ENCODE measurements at regions not wholly inside any gene's neighbourhood (a gene's known extent, or its start where the extent isn't known, plus 50 kb on each side); places are given as distances from the start of the nearest gene placed in this dataset.
"Not testable (repeated sequence)": the region's sequence is repeated elsewhere in the genome, so short reads cannot be mapped to it uniquely, and the experiment has no call there.

DNA sequence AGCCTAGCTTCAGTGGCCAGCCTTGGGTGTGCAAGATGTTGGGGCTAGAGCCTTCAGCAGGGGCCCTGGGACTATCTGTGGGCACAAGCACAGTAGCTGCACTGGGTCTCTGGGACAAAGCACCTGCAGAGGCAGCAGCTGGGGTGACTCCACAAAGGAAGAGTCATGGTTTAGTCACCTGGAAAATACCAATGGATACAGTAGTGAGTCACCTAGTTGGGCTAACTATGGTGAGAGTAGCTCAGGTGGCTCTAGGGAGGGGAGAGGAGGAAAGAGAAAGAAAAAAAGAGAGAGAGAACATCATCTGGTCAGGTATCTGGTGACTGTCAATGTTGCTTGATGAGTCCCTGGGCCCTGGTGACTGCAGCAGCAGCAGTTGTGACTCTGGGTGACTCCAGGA lies 72.9 kb upstream of the SPIN4 start:
- TF ChIP-seq, protein P1, sequence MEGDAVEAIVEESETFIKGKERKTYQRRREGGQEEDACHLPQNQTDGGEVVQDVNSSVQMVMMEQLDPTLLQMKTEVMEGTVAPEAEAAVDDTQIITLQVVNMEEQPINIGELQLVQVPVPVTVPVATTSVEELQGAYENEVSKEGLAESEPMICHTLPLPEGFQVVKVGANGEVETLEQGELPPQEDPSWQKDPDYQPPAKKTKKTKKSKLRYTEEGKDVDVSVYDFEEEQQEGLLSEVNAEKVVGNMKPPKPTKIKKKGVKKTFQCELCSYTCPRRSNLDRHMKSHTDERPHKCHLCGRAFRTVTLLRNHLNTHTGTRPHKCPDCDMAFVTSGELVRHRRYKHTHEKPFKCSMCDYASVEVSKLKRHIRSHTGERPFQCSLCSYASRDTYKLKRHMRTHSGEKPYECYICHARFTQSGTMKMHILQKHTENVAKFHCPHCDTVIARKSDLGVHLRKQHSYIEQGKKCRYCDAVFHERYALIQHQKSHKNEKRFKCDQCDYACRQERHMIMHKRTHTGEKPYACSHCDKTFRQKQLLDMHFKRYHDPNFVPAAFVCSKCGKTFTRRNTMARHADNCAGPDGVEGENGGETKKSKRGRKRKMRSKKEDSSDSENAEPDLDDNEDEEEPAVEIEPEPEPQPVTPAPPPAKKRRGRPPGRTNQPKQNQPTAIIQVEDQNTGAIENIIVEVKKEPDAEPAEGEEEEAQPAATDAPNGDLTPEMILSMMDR (IDR thresholded peaks at IDR 0.05; ENCODE audit: insufficient read depth, low read depth, low read length) = no peak
- no peak for DNase-seq (ENCODE audit: low read depth)
- H3K4me3 ChIP-seq (ENCODE audit: low read depth, low read length) = no peak overlapping the region

DNA sequence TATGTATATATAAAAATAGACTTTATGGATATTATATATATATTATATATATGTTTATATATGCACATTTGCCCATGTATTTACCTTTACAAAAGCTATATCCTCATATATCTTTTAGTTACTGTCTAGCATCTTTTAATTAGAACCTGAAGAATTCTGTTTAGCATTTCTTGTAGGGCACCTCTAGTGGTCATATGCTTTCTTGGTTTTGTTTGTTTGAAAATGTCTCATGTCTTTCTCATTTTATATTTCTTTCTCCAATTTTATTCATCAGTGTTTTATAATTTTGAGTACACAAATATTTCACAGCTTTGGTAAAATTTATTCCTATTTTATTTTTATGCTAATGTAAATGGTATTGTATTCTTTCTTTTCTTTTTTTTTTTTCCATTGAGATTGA lies 70.3 kb upstream of the SPIN4 start:
- no peak overlapping the region for H3K4me3 ChIP-seq (ENCODE audit: low read depth, low read length)
- TF ChIP-seq, protein P1 (IDR thresholded peaks at IDR 0.05; ENCODE audit: insufficient read depth, low read depth, low read length) = peak; percentile 7
- no peak for DNase-seq (ENCODE audit: low read depth)

DNA sequence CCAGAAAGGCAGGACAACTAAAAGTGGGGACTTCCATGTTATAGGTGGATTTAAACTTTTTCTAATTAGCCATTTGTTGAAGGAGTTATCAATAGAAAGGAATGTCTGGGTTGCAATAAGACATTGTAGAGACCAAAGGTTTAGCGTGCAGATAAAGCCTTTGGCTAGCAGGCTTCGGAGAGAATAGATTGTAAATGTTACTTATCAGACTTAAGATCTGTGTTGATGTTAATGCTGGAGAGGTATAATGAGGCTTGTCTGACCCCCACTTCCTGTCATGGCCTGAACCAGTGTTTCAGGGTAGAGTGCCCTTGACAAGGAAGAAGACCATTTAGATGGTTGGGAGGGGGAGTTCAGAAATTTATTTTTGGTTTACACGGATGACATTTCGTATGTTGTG lies 67.1 kb upstream of the SPIN4 start:
- TF ChIP-seq, protein P1 (IDR thresholded peaks at IDR 0.05; ENCODE audit: insufficient read depth, low read depth, low read length) = no peak
- no peak overlapping the region for H3K4me3 ChIP-seq (ENCODE audit: low read depth, low read length)
- DNase-seq (ENCODE audit: low read depth) = no peak

DNA sequence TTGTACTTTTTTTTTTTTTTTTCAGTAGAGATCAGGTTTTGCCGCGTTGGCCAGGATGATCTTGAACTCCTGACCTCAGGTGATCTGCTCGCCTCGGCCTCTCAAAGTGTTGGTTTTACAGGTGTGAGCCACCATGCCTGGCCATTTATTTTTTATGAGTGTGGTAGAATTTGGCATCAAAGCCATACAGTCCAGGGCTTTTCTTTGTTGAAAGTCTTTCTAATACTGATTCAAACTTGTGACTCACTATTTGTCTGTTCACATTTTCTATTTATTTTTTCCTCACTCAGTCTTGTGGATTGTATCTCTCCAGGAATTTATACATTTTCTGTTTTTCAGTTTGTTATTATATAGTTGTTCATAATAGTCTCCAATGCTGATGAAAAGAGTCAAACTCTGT lies 66.5 kb upstream of the SPIN4 start:
- TF ChIP-seq, protein P1 (IDR thresholded peaks at IDR 0.05; ENCODE audit: insufficient read depth, low read depth, low read length) = no peak
- DNase-seq (ENCODE audit: low read depth) = no peak
- H3K4me3 ChIP-seq (ENCODE audit: low read depth, low read length) = no peak overlapping the region

DNA sequence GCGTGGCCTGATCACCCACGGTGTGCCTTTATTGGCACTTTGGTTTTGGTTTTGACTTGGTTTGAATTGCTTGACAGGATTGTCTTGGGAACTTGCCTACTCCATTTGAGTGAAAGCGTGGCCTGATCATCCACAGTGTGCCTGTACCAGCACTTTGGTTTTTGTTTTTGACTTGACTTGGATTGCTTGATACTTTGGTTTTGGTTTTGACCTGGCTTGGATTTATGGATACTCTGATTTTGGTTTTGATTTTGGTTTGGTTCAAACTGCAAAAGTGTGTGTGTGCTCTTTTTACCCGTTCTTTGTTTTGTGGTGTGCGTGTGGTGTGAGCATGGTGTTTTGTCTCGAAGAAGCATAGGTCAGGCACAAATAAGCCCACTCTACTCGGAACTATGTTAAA lies 58.8 kb upstream of the SPIN4 start:
- DNase-seq (ENCODE audit: low read depth); H3K4me3 ChIP-seq (ENCODE audit: low read depth, low read length): not testable (repeated sequence)

DNA sequence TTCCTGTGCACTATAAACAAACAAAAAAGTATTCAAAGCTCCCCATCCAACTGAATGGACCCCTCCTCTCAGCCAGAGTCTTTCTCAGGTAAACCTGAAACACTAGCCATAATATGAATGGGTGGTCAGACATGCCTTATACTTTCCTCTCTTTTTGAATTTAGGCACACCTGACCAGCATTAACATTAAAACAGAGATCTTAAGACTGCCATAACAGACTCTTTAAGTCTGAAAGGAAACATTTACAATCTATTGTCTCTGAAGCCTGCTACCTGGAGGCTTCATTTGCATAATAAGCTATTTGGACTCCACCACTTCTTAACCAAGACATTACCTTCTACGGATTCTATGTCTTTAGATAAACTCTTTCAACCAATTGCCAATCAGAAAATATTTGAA lies 56.9 kb upstream of the SPIN4 start:
- DNase-seq (ENCODE audit: low read depth) = no peak
- H3K4me3 ChIP-seq (ENCODE audit: low read depth, low read length) = no peak overlapping the region
- TF ChIP-seq, protein P1 (IDR thresholded peaks at IDR 0.05; ENCODE audit: insufficient read depth, low read depth, low read length) = no peak

DNA sequence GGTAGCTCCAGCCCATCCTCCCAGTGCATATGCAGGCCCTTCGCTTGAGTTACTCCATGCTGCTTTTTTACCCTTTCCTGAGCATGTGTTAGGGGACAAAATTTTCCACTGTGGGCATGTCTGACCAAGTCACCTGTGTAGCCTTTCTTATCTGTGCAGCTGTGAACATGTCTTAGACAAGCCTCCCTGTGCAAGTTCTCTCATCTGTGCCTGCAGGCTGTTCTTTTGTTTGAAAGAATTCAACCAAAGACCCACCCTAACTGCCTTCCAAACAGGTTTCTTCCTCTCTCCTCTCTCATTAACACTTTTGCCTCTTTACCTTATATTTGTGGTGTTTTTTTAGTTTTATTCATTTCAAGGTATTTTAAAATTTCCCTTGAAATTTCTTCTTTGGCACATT lies 53.2 kb upstream of the SPIN4 start:
- TF ChIP-seq, protein P1 (IDR thresholded peaks at IDR 0.05; ENCODE audit: insufficient read depth, low read depth, low read length) = no peak
- DNase-seq (ENCODE audit: low read depth) = no peak
- no peak overlapping the region for H3K4me3 ChIP-seq (ENCODE audit: low read depth, low read length)
